K562 (cell line): ENCODE measurements at regions not wholly inside any gene's neighbourhood (a gene's known extent, or its start where the extent isn't known, plus 50 kb on each side); places are given as distances from the start of the nearest gene placed in this dataset.

Experiments used
- ATAC-seq: fragments of 200-7000 bp; cut with Tn5 transposase; 3 replicates; pipeline ENCODE4 v1.9.1; 2020; ENCODE audit warnings: moderate library complexity
- BruUV-seq: library from RNA; stranded (reverse); fragments of 400-500 nt; replicated peaks from 2 replicates; lab custom pipeline; 2021; lab: Mats Ljungman, UMichigan
- CTCF ChIA-PET: fragments of 300-600 bp; formaldehyde crosslinking; extraction: SDS; loops from one replicate; lab custom pipeline; 2021; ENCODE audit warnings: low intra/inter-chr PET ratio; lab: Yijun Ruan, JAX
- POLR2A ChIA-PET: fragments of 300-600, 350-650 bp; sonication (Branson Sonifier 250); formaldehyde crosslinking; extraction: SDS; loops from one replicate; lab custom pipeline; 2021; ENCODE audit warnings: antibody characterized with exemption, inconsistent platforms; lab: Yijun Ruan, JAX
- DNase-seq, 4 experiments: peaks; one replicate each; pipeline versions ENCODE4 v3.0.0 to v3.0.0-alpha.2; 2011 to 2018; ENCODE audit warnings: low spot score in 3 of 4, mixed read lengths in 3 of 4; ENCODE audit errors: extremely low read depth in 1 of 4
- FAIRE-seq: peaks from 2 replicates; lab custom pipeline; 2011; peaks lifted over from hg19 to GRCh38; lab: Jason Lieb, UNC
- H2AFZ ChIP-seq: 2 replicates; pipeline ENCODE4 v1.6.0; 2011; ENCODE audit warnings: low read depth, low read length, control low read depth, inconsistent platforms
- H3K27ac ChIP-seq: fragments of 200-600 bp; 3 replicates; pipeline ENCODE4 v1.8.0; 2011; ENCODE audit warnings: low read depth, mild to moderate bottlenecking, control low read depth, inconsistent platforms, low read length, moderate library complexity, mixed read lengths; ENCODE audit errors: extremely low read depth
- H3K27me3 ChIP-seq, 2 experiments: fragments of 300-600 bp in 1 of 2; 2 replicates in 1 of 2; 3 replicates in 1 of 2; pipeline versions ENCODE4 v1.6.0 to v1.8.0; 2011; ENCODE audit warnings: inconsistent platforms in 2 of 2, low read length in 2 of 2, mild to moderate bottlenecking in 1 of 2, mixed read lengths in 1 of 2, moderate library complexity in 1 of 2; ENCODE audit not compliant: control insufficient read depth in 2 of 2, insufficient read depth in 2 of 2
- H3K36me3 ChIP-seq: fragments of 300-600 bp; 3 replicates; pipeline ENCODE4 v1.8.0; 2011; ENCODE audit warnings: mild to moderate bottlenecking, low read length, inconsistent platforms; ENCODE audit not compliant: control insufficient read depth, insufficient read depth
- H3K4me1 ChIP-seq, 2 experiments: fragments of 200-600 bp in 1 of 2; replicated peaks in 1 of 2; 2 replicates in 1 of 2; 3 replicates in 1 of 2; pipeline versions ENCODE4 v1.5.1 to v1.8.0; 2011; ENCODE audit warnings: inconsistent platforms in 2 of 2, low read length in 2 of 2, mild to moderate bottlenecking in 1 of 2, mixed read lengths in 1 of 2, moderate library complexity in 1 of 2; ENCODE audit not compliant: control insufficient read depth in 2 of 2, insufficient read depth in 2 of 2
- H3K4me2 ChIP-seq: 2 replicates; pipeline ENCODE4 v1.6.1; 2011; ENCODE audit warnings: low read length, control low read depth, inconsistent platforms, mixed read lengths; ENCODE audit not compliant: insufficient read depth
- H3K4me3 ChIP-seq: fragments of 200-600 bp; sonication (generic), shearing (Covaris generic); 2 replicates; pipeline ENCODE4 v1.5.1; 2016; ENCODE audit warnings: control low read depth, inconsistent platforms
- H3K79me2 ChIP-seq: fragments of 200-600 bp; 3 replicates; pipeline ENCODE4 v1.8.0; 2011; ENCODE audit warnings: low read length, inconsistent platforms; ENCODE audit not compliant: control insufficient read depth, insufficient read depth
- H3K9ac ChIP-seq, 2 experiments: 2 replicates each; pipeline versions ENCODE4 v1.6.0 to v1.6.1; 2011; ENCODE audit warnings: low read depth in 2 of 2, low read length in 2 of 2, control low read depth in 1 of 2, inconsistent platforms in 1 of 2, mild to moderate bottlenecking in 1 of 2, mixed read lengths in 1 of 2; ENCODE audit not compliant: insufficient read depth in 1 of 2
- H3K9me1 ChIP-seq: one replicate; pipeline ENCODE4 v1.6.0; 2011; ENCODE audit warnings: inconsistent platforms, mild to moderate bottlenecking, low read length, moderate library complexity; ENCODE audit not compliant: control insufficient read depth, insufficient read depth
- H3K9me3 ChIP-seq: replicated peaks from 2 replicates; pipeline ENCODE4 v1.5.1; 2011; ENCODE audit warnings: low read depth, low read length, inconsistent platforms; ENCODE audit not compliant: control insufficient read depth, insufficient read depth
- H4K20me1 ChIP-seq: replicated peaks from 2 replicates; pipeline ENCODE4 v1.6.1; 2011; ENCODE audit warnings: low read length, inconsistent platforms, mixed read lengths; ENCODE audit not compliant: control insufficient read depth, insufficient read depth
- ESRRB ChIP-seq: fragments of 250-450 bp; sonication (Bioruptor Pico); IDR thresholded peaks from 2 replicates; pipeline ENCODE4 v1.5.0; 2020; ENCODE audit warnings: mild to moderate bottlenecking, moderate library complexity, borderline replicate concordance
- FOXJ3 ChIP-seq: sonication (generic); formaldehyde crosslinking; IDR thresholded peaks from 2 replicates; pipeline ENCODE4 v1.4.0; 2020; ENCODE audit warnings: mild to moderate bottlenecking, missing genetic modification reagents
- NR2C2 ChIP-seq, 2 experiments: fragments of 200-800 bp in 1 of 2; sonication (Bioruptor generic) in 1 of 2; sonication (generic) in 1 of 2; formaldehyde crosslinking in 1 of 2; IDR thresholded peaks; 2 replicates each; pipeline versions ENCODE4 v1.6.1 to v1.8.0; 2016 to 2022; ENCODE audit warnings: mild to moderate bottlenecking in 1 of 2, missing compliant biosample characterization in 1 of 2, missing genetic modification characterization in 1 of 2, missing genetic modification reagents in 1 of 2
- RBFOX2 ChIP-seq: fragments of 200-400 bp; formaldehyde crosslinking; IDR thresholded peaks from 2 replicates; pipeline ENCODE4 v1.6.1; 2017; ENCODE audit warnings: low read depth, mild to moderate bottlenecking, low read length, moderate library complexity
- SAFB ChIP-seq: fragments of 200-400 bp; formaldehyde crosslinking; IDR thresholded peaks from 2 replicates; pipeline ENCODE4 v1.6.1; 2017; ENCODE audit warnings: low read depth, low read length, borderline replicate concordance
- TFAP4 ChIP-seq: sonication (generic); formaldehyde crosslinking; IDR thresholded peaks from 2 replicates; pipeline ENCODE4 v1.8.0; 2022; ENCODE audit warnings: missing genetic modification reagents, mild to moderate bottlenecking, moderate library complexity, borderline replicate concordance
- WGBS: fragments of 100-300 bp; shearing (Covaris generic); methylation state at CpG from one replicate; pipeline ENCODE4 v1.1.6; 2016; ENCODE audit warnings: low coverage, mixed read lengths; ENCODE audit not compliant: insufficient coverage; ENCODE audit errors: missing lambda C conversion rate; 5-methylcytosine and 5-hydroxymethylcytosine counted together
- in situ Hi-C: fragments of 300-500 bp; cut with MboI; formaldehyde crosslinking; loops from 4 replicates; pipeline ENCODE4 v1.15.0; 2018; ENCODE audit warnings: inconsistent platforms, mixed read lengths
- intact Hi-C: fragments of 100-400 bp; cut with micrococcal nuclease; formaldehyde crosslinking; loops from 2 replicates; pipeline ENCODE4 v1.14.2; 2022
- TF ChIP-seq, protein P1 (sequence below): sonication (generic); formaldehyde crosslinking; IDR thresholded peaks from 2 replicates; pipeline ENCODE4 v1.8.0; 2022; ENCODE audit warnings: mild to moderate bottlenecking, missing genetic modification reagents

DNA sequence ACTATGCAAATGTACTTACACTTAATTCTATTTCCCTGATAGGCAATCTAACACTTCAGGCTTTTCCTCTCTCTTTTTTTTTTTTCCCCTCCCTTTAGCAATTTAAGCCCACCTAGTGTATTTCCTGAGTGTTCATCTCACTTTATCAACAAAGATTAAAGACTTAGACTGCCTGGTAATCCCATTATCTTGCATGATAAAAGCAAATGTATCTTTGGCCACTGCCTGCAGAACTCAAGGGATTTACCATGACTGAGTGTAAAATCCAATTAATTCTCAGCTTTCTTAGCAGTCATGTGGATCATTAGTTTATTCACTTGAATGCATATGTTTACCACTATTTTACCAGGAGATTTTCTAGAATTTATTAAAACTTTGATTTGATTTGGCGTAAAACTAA lies 1102.2 kb upstream of the GYPC start:
- no peaks in the 10 kb centered on the region for H3K27me3 ChIP-seq

More for the DNA sequence above, 1102.2 kb upstream of the GYPC start:
- no peaks in the 10 kb centered on the region for H3K4me1 ChIP-seq
- H3K27ac ChIP-seq = no peak overlapping the region
- ATAC-seq (no peak), FAIRE-seq (no peak), DNase-seq (no peak)
- no peaks in the 10 kb centered on the region for H3K36me3 ChIP-seq
- H3K4me3 ChIP-seq = no peak overlapping the region
- H3K9ac ChIP-seq = no peak overlapping the region
- CTCF ChIA-PET = no interaction called here
- intact Hi-C loops (no loop called here), in situ Hi-C loops (no loop called here)
- TF ChIP-seq FOXJ3 (CRISPR knock-in tag) = no peak
- TF ChIP-seq, protein P1, sequence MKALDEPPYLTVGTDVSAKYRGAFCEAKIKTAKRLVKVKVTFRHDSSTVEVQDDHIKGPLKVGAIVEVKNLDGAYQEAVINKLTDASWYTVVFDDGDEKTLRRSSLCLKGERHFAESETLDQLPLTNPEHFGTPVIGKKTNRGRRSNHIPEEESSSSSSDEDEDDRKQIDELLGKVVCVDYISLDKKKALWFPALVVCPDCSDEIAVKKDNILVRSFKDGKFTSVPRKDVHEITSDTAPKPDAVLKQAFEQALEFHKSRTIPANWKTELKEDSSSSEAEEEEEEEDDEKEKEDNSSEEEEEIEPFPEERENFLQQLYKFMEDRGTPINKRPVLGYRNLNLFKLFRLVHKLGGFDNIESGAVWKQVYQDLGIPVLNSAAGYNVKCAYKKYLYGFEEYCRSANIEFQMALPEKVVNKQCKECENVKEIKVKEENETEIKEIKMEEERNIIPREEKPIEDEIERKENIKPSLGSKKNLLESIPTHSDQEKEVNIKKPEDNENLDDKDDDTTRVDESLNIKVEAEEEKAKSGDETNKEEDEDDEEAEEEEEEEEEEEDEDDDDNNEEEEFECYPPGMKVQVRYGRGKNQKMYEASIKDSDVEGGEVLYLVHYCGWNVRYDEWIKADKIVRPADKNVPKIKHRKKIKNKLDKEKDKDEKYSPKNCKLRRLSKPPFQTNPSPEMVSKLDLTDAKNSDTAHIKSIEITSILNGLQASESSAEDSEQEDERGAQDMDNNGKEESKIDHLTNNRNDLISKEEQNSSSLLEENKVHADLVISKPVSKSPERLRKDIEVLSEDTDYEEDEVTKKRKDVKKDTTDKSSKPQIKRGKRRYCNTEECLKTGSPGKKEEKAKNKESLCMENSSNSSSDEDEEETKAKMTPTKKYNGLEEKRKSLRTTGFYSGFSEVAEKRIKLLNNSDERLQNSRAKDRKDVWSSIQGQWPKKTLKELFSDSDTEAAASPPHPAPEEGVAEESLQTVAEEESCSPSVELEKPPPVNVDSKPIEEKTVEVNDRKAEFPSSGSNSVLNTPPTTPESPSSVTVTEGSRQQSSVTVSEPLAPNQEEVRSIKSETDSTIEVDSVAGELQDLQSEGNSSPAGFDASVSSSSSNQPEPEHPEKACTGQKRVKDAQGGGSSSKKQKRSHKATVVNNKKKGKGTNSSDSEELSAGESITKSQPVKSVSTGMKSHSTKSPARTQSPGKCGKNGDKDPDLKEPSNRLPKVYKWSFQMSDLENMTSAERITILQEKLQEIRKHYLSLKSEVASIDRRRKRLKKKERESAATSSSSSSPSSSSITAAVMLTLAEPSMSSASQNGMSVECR = no peak
- TF ChIP-seq TFAP4 = no peak
- TF ChIP-seq NR2C2 (CRISPR knock-in tag; IDR thresholded peaks at IDR 0.05) = no peak
- no peak for TF ChIP-seq NR2C2 (tag; IDR thresholded peaks at IDR 0.05)
- TF ChIP-seq SAFB = no peak
- TF ChIP-seq RBFOX2 = no peak
- no peak for TF ChIP-seq ESRRB (CRISPR knock-in tag)
- POLR2A ChIA-PET = no interaction called here
- no peaks in the 10 kb centered on the region; the same call in 1 of the 2 replicates for H3K9me3 ChIP-seq
- WGBS = 13% methylated on average over 1 of the region's 1 CpG
- H3K79me2 ChIP-seq = no peaks in the 10 kb centered on the region
- H3K9me1 ChIP-seq = no peaks in the 10 kb centered on the region
- no TSS peak for BruUV-seq
- no peaks in the 10 kb centered on the region for H4K20me1 ChIP-seq
- H2AFZ ChIP-seq = no peak overlapping the region
- no peak overlapping the region for H3K4me2 ChIP-seq
